Natural killer cell (primary cell): ENCODE measurements at regions not wholly inside any gene's neighbourhood (a gene's known extent, or its start where the extent isn't known, plus 50 kb on each side); places are given as distances from the start of the nearest gene placed in this dataset.
"Not testable (repeated sequence)": the region's sequence is repeated elsewhere in the genome, so short reads cannot be mapped to it uniquely, and the experiment has no call there.

Experiments
- ATAC-seq, 3 donors: fragments of 150-1000 bp in 2 of 3; fragments of 200-7000 bp in 1 of 3; cut with Tn5 transposase; 1 replicate in 1 of 3; 2 replicates in 2 of 3; pipeline ENCODE4 v1.10.0; 2021; ENCODE audit warnings: mild to moderate bottlenecking in 2 of 3, moderate library complexity in 2 of 3
- DNase-seq, 2 donors: peaks; one replicate each; pipeline versions ENCODE4 v3.0.0 to v3.0.0-alpha.2; 2013 to 2021; ENCODE audit warnings: mixed read lengths in 1 of 2
- H3K27ac ChIP-seq: one replicate; pipeline ENCODE4 v1.5.1; 2013; ENCODE audit warnings: mild to moderate bottlenecking, low read length
- H3K27me3 ChIP-seq: one replicate; pipeline ENCODE4 v1.6.1; 2013; ENCODE audit warnings: low read length; ENCODE audit not compliant: control insufficient read depth, insufficient read depth
- H3K36me3 ChIP-seq: one replicate; pipeline ENCODE4 v1.6.1; 2013; ENCODE audit warnings: low read length; ENCODE audit not compliant: control insufficient read depth, insufficient read depth
- H3K4me1 ChIP-seq: one replicate; pipeline ENCODE4 v1.6.1; 2013; ENCODE audit warnings: low read length; ENCODE audit not compliant: control insufficient read depth, insufficient read depth
- H3K4me3 ChIP-seq: one replicate; pipeline ENCODE4 v1.5.1; 2013; ENCODE audit warnings: low read length
- H3K9me3 ChIP-seq: one replicate; pipeline ENCODE4 v1.6.1; 2013; ENCODE audit warnings: low read length; ENCODE audit not compliant: control insufficient read depth, insufficient read depth
- H3K27ac Mint-ChIP-seq, 2 donors: one replicate each; pipeline ENCODE4 v1.8.0; 2022; ENCODE audit warnings: mild to moderate bottlenecking in 2 of 2, mixed read lengths in 2 of 2, moderate library complexity in 1 of 2
- H3K27me3 Mint-ChIP-seq, 2 donors: one replicate each; pipeline ENCODE4 v1.8.0; 2022; ENCODE audit warnings: low read depth in 2 of 2, mixed read lengths in 2 of 2
- H3K36me3 Mint-ChIP-seq: one replicate; pipeline ENCODE4 v1.8.0; 2022; ENCODE audit warnings: mixed read lengths
- H3K4me1 Mint-ChIP-seq, 2 donors: one replicate each; pipeline ENCODE4 v1.8.0; 2022; ENCODE audit warnings: mixed read lengths in 2 of 2
- H3K4me3 Mint-ChIP-seq: one replicate; pipeline ENCODE4 v1.8.0; 2022; ENCODE audit warnings: mild to moderate bottlenecking, moderate library complexity, mixed read lengths
- H3K9me3 Mint-ChIP-seq, 2 donors: one replicate each; pipeline ENCODE4 v1.8.0; 2022; ENCODE audit warnings: mixed read lengths in 2 of 2
- WGBS: methylation state at CpG from one replicate; pipeline ENCODE4 v1.1.7; 2013; ENCODE audit warnings: missing lambda C conversion rate; ENCODE audit not compliant: insufficient coverage; 5-methylcytosine and 5-hydroxymethylcytosine counted together
- intact Hi-C: fragments of 100-400 bp; cut with micrococcal nuclease; formaldehyde crosslinking; loops from one replicate; pipeline ENCODE4 v1.14.2; 2022
- TF ChIP-seq, protein P1 (sequence below): fragments of 200-600 bp; IDR thresholded peaks from one replicate; pipeline ENCODE4 v1.8.0; 2022; ENCODE audit warnings: antibody characterized with exemption

- H3K36me3 ChIP-seq = no peaks in the 10 kb centered on the region
- Mint-ChIP-seq H3K4me3 (no peak overlapping the region), H3K9me3 (peaks cover 10 to 14% of the 10 kb centered on the region in 2 donors), H3K27me3 (no peaks in the 10 kb centered on the region), H3K4me1 (no peaks in the 10 kb centered on the region), H3K36me3 (no peaks in the 10 kb centered on the region), H3K27ac (no peak overlapping the region)
- no peak overlapping the region for H3K27ac ChIP-seq
- H3K27me3 ChIP-seq = no peaks in the 10 kb centered on the region
- H3K4me3 ChIP-seq = no peak overlapping the region
- ATAC-seq = no peak
- no peak for DNase-seq
- intact Hi-C loops = no loop called here
- TF ChIP-seq, protein P1, sequence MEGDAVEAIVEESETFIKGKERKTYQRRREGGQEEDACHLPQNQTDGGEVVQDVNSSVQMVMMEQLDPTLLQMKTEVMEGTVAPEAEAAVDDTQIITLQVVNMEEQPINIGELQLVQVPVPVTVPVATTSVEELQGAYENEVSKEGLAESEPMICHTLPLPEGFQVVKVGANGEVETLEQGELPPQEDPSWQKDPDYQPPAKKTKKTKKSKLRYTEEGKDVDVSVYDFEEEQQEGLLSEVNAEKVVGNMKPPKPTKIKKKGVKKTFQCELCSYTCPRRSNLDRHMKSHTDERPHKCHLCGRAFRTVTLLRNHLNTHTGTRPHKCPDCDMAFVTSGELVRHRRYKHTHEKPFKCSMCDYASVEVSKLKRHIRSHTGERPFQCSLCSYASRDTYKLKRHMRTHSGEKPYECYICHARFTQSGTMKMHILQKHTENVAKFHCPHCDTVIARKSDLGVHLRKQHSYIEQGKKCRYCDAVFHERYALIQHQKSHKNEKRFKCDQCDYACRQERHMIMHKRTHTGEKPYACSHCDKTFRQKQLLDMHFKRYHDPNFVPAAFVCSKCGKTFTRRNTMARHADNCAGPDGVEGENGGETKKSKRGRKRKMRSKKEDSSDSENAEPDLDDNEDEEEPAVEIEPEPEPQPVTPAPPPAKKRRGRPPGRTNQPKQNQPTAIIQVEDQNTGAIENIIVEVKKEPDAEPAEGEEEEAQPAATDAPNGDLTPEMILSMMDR = no peak
- H3K4me1 ChIP-seq = no peaks in the 10 kb centered on the region
- no peaks in the 10 kb centered on the region for H3K9me3 ChIP-seq
- whole genome bisulfite sequencing = 57% methylated on average over 1 of the region's 1 CpG
Observed at GRCh38 chr2:40658941-40659340, 207.1 kb upstream of the SLC8A1 start.

DNA sequence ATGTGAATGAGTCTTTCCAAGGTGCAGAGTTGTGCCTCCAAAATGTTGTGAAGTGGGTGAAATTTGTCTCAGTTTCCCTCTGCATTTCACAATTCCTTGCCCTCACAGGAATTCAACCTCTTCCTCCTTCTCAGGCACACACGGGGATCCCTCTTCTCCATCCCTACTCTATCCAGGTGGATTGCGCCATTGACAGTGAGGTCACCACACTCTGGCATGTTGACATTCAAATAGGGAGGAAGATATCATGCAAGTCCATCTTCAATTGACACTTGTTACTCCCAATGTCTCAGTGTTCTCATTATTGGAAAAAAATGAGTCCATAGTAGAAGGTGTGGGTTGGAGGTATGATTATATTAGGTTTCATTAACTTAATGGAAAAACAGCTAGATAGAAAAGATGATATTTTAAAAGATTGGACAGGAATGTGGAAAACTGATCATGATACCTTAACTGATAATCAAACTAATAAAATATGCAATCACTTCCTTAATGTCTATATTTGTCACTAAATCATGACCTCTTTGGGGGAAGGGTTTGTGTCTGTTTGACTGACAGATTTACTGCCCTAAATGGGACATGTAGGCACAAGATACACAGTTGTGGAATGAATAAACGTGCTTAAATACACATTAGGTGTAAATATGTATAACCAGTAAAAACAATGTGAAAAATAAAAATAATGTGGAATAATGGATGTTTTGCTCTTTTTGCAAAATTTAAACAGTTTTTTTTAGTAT lies 213.8 kb upstream of the SLC8A1 start:
- WGBS = 79% methylated on average over 3 of the region's 3 CpGs
- no peaks in the 10 kb centered on the region for H3K4me1 ChIP-seq
- Mint-ChIP-seq H3K4me3 (no peak overlapping the region), H3K4me1 (no peaks in the 10 kb centered on the region), H3K27me3 (no peaks in the 10 kb centered on the region), H3K27ac (no peak overlapping the region), H3K36me3 (no peaks in the 10 kb centered on the region), H3K9me3 (peaks cover 3 to 8% of the 10 kb centered on the region in 2 donors)
- H3K4me3 ChIP-seq = no peak overlapping the region
- DNase-seq (no peak), ATAC-seq (no peak)
- no peak overlapping the region for H3K27ac ChIP-seq
- TF ChIP-seq, protein P1 = no peak
- no peaks in the 10 kb centered on the region for H3K36me3 ChIP-seq
- intact Hi-C loops = no loop called here
- no peaks in the 10 kb centered on the region for H3K9me3 ChIP-seq
- no peaks in the 10 kb centered on the region for H3K27me3 ChIP-seq

GRCh38 chr2:40666398-40666797 lies 214.5 kb upstream of the SLC8A1 start:
- DNase-seq (no peak), ATAC-seq (no peak)
- Histone ChIP-seq H3K27ac (no peak overlapping the region), H3K4me3 (no peak overlapping the region), H3K36me3 (no peaks in the 10 kb centered on the region), H3K9me3 (no peaks in the 10 kb centered on the region), H3K27me3 (no peaks in the 10 kb centered on the region), H3K4me1 (no peaks in the 10 kb centered on the region)
- intact Hi-C loops = no loop called here
- WGBS = 97% methylated on average over 2 of the region's 4 CpGs
- Mint-ChIP-seq H3K27me3 (no peaks in the 10 kb centered on the region), H3K27ac (no peak overlapping the region), H3K9me3 (peaks cover 0 to 5% of the 10 kb centered on the region in 2 donors), H3K4me3 (no peak overlapping the region), H3K36me3 (no peaks in the 10 kb centered on the region), H3K4me1 (no peaks in the 10 kb centered on the region)
- TF ChIP-seq, protein P1 = no peak

GRCh38 chr2:40668425-40668824 lies 216.5 kb upstream of the SLC8A1 start:
- no peaks in the 10 kb centered on the region for H3K27me3 Mint-ChIP-seq
- WGBS = 53% methylated on average over 3 of the region's 3 CpGs
- Histone ChIP-seq H3K27me3 (no peaks in the 10 kb centered on the region), H3K36me3 (no peaks in the 10 kb centered on the region), H3K9me3 (no peaks in the 10 kb centered on the region), H3K4me1 (no peaks in the 10 kb centered on the region), H3K4me3 (no peak overlapping the region), H3K27ac (no peak overlapping the region)
- H3K36me3 Mint-ChIP-seq = no peaks in the 10 kb centered on the region
- intact Hi-C loops = no loop called here
- H3K4me3 Mint-ChIP-seq = no peak overlapping the region
- H3K27ac Mint-ChIP-seq = no peak overlapping the region
- no peak for ATAC-seq
- peaks cover 0 to 4% of the 10 kb centered on the region in 2 donors for H3K9me3 Mint-ChIP-seq
- no peak for DNase-seq
- TF ChIP-seq, protein P1 = no peak
- no peaks in the 10 kb centered on the region for H3K4me1 Mint-ChIP-seq

GRCh38 chr2:40676134-40676790 lies 224.4 kb upstream of the SLC8A1 start:
- H3K27me3 Mint-ChIP-seq, H3K9me3 Mint-ChIP-seq, H3K36me3 Mint-ChIP-seq, H3K4me1 Mint-ChIP-seq, H3K4me3 Mint-ChIP-seq, H3K27ac Mint-ChIP-seq, H3K27me3 ChIP-seq, intact Hi-C loops, ATAC-seq, H3K36me3 ChIP-seq, H3K27ac ChIP-seq, H3K9me3 ChIP-seq, H3K4me3 ChIP-seq, DNase-seq, H3K4me1 ChIP-seq: not testable (repeated sequence)
- 86% methylated on average over 3 of the region's 4 CpGs for WGBS
